ENCODE measurements at regions not wholly inside any gene's neighbourhood (a gene's known extent, or its start where the extent isn't known, plus 50 kb on each side); places are given as distances from the start of the nearest gene placed in this dataset.

DNA sequence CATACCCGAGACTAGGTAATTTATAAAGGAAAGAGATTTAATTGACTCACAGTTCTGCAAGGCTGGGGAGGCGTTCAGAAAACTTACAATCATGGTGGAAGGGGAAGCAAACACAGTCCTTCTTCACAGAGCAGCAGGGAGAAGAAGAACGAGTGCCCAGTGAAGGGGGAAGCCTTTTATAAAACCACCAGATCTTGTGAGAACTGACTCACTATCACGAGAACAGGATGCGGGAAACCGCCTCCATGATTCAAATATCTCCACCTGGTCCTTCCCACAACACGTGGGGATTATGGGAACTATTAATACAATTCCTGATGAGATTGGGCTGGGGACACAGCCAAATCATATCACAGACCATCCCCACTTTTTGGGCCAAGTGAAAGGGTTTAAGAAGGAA, 58.8 kb upstream of the CTXND1 start:
- no peak overlapping the region for H3K27ac ChIP-seq (ENCODE audit: low read length)
- BruUV-seq (replicated peaks): no TSS peak
- DNase-seq (ENCODE audit: low read depth, low spot score) (no peak), ATAC-seq (no peak)
- ChIA-PET CTCF (no interaction called here), POLR2A (no interaction called here)
- intact Hi-C loops (cut with micrococcal nuclease; ENCODE audit: unreplicated experiment) (no loop called here), in situ Hi-C loops (cut with HindIII; ENCODE audit: low pct_unique_long_range_greater_than_20kb, low sequenced_read_pairs) (no loop called here)
- no peaks in the 10 kb centered on the region for H3K4me1 ChIP-seq (ENCODE audit: control insufficient read depth, insufficient read depth, low read length)
- no peaks in the 10 kb centered on the region for H3K36me3 ChIP-seq (ENCODE audit: control insufficient read depth, insufficient read depth, low read length)
- H3K9me3 ChIP-seq (ENCODE audit: control insufficient read depth, insufficient read depth, low read depth, low read length): no peaks in the 10 kb centered on the region
- TF ChIP-seq SIN3A (IDR thresholded peaks at IDR 0.05; ENCODE audit: borderline replicate concordance, insufficient read depth, low read depth, low read length) (no peak), TCF7L2 (IDR thresholded peaks at IDR 0.05; ENCODE audit: low read depth, low read length) (no peak), POLR2AphosphoS5 (IDR thresholded peaks at IDR 0.05; ENCODE audit: low read depth, low read length) (no peak)
- TF ChIP-seq, protein P1, sequence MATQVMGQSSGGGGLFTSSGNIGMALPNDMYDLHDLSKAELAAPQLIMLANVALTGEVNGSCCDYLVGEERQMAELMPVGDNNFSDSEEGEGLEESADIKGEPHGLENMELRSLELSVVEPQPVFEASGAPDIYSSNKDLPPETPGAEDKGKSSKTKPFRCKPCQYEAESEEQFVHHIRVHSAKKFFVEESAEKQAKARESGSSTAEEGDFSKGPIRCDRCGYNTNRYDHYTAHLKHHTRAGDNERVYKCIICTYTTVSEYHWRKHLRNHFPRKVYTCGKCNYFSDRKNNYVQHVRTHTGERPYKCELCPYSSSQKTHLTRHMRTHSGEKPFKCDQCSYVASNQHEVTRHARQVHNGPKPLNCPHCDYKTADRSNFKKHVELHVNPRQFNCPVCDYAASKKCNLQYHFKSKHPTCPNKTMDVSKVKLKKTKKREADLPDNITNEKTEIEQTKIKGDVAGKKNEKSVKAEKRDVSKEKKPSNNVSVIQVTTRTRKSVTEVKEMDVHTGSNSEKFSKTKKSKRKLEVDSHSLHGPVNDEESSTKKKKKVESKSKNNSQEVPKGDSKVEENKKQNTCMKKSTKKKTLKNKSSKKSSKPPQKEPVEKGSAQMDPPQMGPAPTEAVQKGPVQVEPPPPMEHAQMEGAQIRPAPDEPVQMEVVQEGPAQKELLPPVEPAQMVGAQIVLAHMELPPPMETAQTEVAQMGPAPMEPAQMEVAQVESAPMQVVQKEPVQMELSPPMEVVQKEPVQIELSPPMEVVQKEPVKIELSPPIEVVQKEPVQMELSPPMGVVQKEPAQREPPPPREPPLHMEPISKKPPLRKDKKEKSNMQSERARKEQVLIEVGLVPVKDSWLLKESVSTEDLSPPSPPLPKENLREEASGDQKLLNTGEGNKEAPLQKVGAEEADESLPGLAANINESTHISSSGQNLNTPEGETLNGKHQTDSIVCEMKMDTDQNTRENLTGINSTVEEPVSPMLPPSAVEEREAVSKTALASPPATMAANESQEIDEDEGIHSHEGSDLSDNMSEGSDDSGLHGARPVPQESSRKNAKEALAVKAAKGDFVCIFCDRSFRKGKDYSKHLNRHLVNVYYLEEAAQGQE (IDR thresholded peaks at IDR 0.05; ENCODE audit: insufficient read depth in 1 of 2, low read depth in 2 of 2, low read length in 1 of 2): no peak
- TF ChIP-seq, protein P2, sequence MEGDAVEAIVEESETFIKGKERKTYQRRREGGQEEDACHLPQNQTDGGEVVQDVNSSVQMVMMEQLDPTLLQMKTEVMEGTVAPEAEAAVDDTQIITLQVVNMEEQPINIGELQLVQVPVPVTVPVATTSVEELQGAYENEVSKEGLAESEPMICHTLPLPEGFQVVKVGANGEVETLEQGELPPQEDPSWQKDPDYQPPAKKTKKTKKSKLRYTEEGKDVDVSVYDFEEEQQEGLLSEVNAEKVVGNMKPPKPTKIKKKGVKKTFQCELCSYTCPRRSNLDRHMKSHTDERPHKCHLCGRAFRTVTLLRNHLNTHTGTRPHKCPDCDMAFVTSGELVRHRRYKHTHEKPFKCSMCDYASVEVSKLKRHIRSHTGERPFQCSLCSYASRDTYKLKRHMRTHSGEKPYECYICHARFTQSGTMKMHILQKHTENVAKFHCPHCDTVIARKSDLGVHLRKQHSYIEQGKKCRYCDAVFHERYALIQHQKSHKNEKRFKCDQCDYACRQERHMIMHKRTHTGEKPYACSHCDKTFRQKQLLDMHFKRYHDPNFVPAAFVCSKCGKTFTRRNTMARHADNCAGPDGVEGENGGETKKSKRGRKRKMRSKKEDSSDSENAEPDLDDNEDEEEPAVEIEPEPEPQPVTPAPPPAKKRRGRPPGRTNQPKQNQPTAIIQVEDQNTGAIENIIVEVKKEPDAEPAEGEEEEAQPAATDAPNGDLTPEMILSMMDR (IDR thresholded peaks at IDR 0.05): no peak
- peaks cover 6% of the 10 kb centered on the region; the same call in 1 of the 2 replicates for H3K27me3 ChIP-seq (ENCODE audit: control insufficient read depth, insufficient read depth, low read length)
- no peak overlapping the region for H3K4me3 ChIP-seq (ENCODE audit: low read depth in 2 of 2, low read length in 2 of 2)

DNA sequence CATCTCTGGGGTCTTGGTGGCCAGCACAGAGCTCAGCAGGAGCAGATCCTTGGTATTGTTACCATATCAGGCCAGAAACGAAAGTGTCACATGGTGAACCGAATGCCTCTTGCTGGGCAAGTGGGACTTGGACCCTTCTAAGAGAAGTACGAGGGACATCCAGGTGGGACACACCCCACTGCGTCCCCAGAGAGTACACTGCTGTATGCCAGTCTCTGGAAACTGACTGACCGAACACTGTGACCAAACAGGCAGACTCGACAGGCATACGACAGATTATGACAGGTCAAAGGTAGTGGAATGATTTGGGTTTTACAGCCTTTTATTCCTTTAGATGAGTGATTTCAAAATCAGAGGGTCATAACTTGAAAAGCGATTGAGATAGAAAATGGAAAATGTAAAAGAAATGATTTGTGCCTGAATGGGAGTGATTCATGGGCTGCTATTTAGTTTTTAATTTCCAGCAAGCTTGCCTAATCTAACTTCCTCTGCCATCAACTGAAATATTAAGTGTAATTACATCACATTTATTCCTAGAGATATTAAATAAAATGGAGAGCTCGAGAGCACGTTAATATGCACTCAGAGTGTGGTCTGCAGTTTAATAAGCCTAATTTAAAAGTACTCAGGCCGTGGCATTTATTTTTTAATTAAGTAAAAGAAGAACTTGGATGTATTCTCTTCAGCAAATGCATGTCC, 63.4 kb upstream of the CTXND1 start:
- TF ChIP-seq POLR2AphosphoS5 (IDR thresholded peaks at IDR 0.05; ENCODE audit: low read depth, low read length): no peak
- no peak for TF ChIP-seq TCF7L2 (IDR thresholded peaks at IDR 0.05; ENCODE audit: low read depth, low read length)
- no peak for TF ChIP-seq SIN3A (IDR thresholded peaks at IDR 0.05; ENCODE audit: borderline replicate concordance, insufficient read depth, low read depth, low read length)
- TF ChIP-seq, protein P2 (IDR thresholded peaks at IDR 0.05): no peak
- TF ChIP-seq, protein P1 (IDR thresholded peaks at IDR 0.05; ENCODE audit: insufficient read depth in 1 of 2, low read depth in 2 of 2, low read length in 1 of 2): no peak
- no peaks in the 10 kb centered on the region for H3K36me3 ChIP-seq (ENCODE audit: control insufficient read depth, insufficient read depth, low read length)
- ATAC-seq (no peak), DNase-seq (ENCODE audit: low read depth, low spot score) (no peak)
- BruUV-seq (replicated peaks): no TSS peak
- H3K9me3 ChIP-seq (ENCODE audit: control insufficient read depth, insufficient read depth, low read depth, low read length): no peaks in the 10 kb centered on the region
- CTCF ChIA-PET: interaction anchor here (0.7 kb wide), 1 partner anchor 8 kb away, joined by 3 read pairs; no protein-coding TSS in a partner anchor
- intact Hi-C loops (cut with micrococcal nuclease; ENCODE audit: unreplicated experiment): no loop called here
- H3K4me3 ChIP-seq (ENCODE audit: low read depth in 2 of 2, low read length in 2 of 2): no peak overlapping the region
- POLR2A ChIA-PET: no interaction called here
- H3K27me3 ChIP-seq (ENCODE audit: control insufficient read depth, insufficient read depth, low read length): no peaks in the 10 kb centered on the region; the same call in 1 of the 2 replicates
- in situ Hi-C loops (cut with HindIII; ENCODE audit: low pct_unique_long_range_greater_than_20kb, low sequenced_read_pairs): no loop called here
- H3K4me1 ChIP-seq (ENCODE audit: control insufficient read depth, insufficient read depth, low read length): no peaks in the 10 kb centered on the region
- no peak overlapping the region for H3K27ac ChIP-seq (ENCODE audit: low read length)

Measured in Panc1 (cell line).